Mesenteric fat pad (tissue), 1 donor: ENCODE measurements at regions not wholly inside any gene's neighbourhood (a gene's known extent, or its start where the extent isn't known, plus 50 kb on each side); places are given as distances from the start of the nearest gene placed in this dataset.

Source experiments
- DNase-seq: peaks from one replicate; pipeline ENCODE4 v3.0.0-alpha.2; 2020; ENCODE audit warnings: low spot score
- donor health status: DM: yes; HTN: yes; CAD: no.

- DNase-seq = no peak
Measured at GRCh38 chr3:162192340-162193029, 695.9 kb downstream of the OTOL1 start.

- DNase-seq = no peak
Measured at GRCh38 chr3:162193148-162194095, 696.8 kb downstream of the OTOL1 start.

GRCh38 chr3:162195147-162195546, 698.5 kb downstream of the OTOL1 start:
- DNase-seq = no peak

GRCh38 chr3:162196964-162197363, 700.4 kb downstream of the OTOL1 start:
- DNase-seq = no peak

- DNase-seq = no peak
Measured at GRCh38 chr3:162200836-162201235, 704.2 kb downstream of the OTOL1 start.

GRCh38 chr3:162206648-162207047, 710.0 kb downstream of the OTOL1 start:
- no peak for DNase-seq

GRCh38 chr3:162211470-162211869, 714.9 kb downstream of the OTOL1 start:
- no peak for DNase-seq

GRCh38 chr3:162213196-162213595, 716.6 kb downstream of the OTOL1 start:
- DNase-seq = no peak

GRCh38 chr3:162213956-162214355, 717.3 kb downstream of the OTOL1 start:
- DNase-seq = no peak

GRCh38 chr3:162217647-162218046, 721.0 kb downstream of the OTOL1 start:
- DNase-seq = no peak

- no peak for DNase-seq
Measured at GRCh38 chr3:162218479-162218878, 721.9 kb downstream of the OTOL1 start.

- no peak for DNase-seq
Measured at GRCh38 chr3:162224746-162225145, 728.1 kb downstream of the OTOL1 start.

- DNase-seq = no peak
Measured at GRCh38 chr3:162236949-162237348, 740.3 kb downstream of the OTOL1 start.

GRCh38 chr3:162250782-162251181, 754.2 kb downstream of the OTOL1 start:
- no peak for DNase-seq

- DNase-seq = no peak
Measured at GRCh38 chr3:162262129-162262528, 765.5 kb downstream of the OTOL1 start.

GRCh38 chr3:162263596-162263995, 767.0 kb downstream of the OTOL1 start:
- DNase-seq = no peak

GRCh38 chr3:162269636-162270458, 773.2 kb downstream of the OTOL1 start:
- DNase-seq = no peak

- no peak for DNase-seq
Measured at GRCh38 chr3:162274070-162274469, 777.5 kb downstream of the OTOL1 start.

GRCh38 chr3:162278834-162279233, 782.2 kb downstream of the OTOL1 start:
- no peak for DNase-seq

- no peak for DNase-seq
Measured at GRCh38 chr3:162285259-162285658, 788.7 kb downstream of the OTOL1 start.

- no peak for DNase-seq
Measured at GRCh38 chr3:162287600-162287999, 791.0 kb downstream of the OTOL1 start.

- DNase-seq = no peak
Measured at GRCh38 chr3:162292409-162292808, 795.8 kb downstream of the OTOL1 start.
